GM21723 (cell line): ENCODE measurements at regions not wholly inside any gene's neighbourhood (a gene's known extent, or its start where the extent isn't known, plus 50 kb on each side); places are given as distances from the start of the nearest gene placed in this dataset.
"Not testable (repeated sequence)": the region's sequence is repeated elsewhere in the genome, so short reads cannot be mapped to it uniquely, and the experiment has no call there.

Experiments used
- ATAC-seq: cut with Tn5 transposase; IDR thresholded peaks from one replicate; pipeline ENCODE4 v1.9.1; 2021; ENCODE audit warnings: mild to moderate bottlenecking, moderate library complexity; ENCODE audit not compliant: unreplicated experiment

DNA sequence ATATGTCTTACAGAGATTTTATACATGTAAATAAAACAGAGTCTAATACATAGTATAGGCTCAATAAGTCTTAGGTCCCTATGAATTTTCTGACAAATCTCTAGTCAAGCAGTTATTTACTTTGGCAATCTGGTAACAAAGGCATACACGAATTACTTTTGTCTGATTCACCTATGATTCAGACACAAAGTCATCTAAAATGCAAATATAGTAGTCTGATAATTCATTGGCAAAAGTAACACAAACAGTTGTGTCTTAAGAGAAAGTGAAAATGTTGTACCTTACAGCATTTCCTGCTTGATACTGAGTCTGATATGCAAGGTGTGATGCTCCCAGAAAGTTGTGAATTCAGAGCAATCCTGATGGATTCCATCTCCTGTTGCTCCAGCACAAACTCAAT is 209.4 kb upstream of the PRSS1 start:
- ATAC-seq, result no peak

GRCh38 chr7:142537760-142538159 is 211.5 kb upstream of the PRSS1 start:
- no peak for ATAC-seq

DNA sequence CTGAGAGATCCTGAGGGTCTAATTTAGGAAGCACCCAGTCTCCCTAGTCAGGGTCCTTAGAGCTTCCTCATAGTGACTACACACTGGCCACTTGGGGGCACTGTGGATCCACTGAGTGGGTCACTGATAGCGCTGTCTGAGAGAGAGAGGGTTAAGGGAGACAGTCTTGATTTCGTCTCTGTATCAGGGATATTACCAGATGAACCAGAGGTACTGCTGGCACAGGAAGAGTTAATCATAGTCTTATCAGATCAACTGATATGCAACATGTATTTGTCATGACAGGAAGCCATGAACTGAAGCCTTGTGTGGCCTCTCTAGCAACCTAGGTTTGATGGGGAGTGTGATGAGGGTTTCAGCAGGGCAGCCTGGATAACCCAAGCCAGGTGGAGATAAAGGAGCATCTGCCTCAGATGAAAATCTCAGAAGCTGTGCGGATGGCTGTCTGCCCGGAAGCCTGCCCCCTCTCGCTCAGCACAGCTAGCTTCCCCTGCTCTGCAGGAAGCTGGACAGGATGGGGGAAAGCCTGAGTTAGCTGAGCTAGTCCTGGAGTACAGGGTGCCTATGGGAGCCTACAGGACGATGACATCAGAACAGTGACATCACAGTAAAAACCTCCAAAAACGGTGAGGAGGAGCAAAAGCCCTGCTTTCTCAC is 214.0 kb upstream of the PRSS1 start:
- ATAC-seq, result peak; percentile 96

DNA sequence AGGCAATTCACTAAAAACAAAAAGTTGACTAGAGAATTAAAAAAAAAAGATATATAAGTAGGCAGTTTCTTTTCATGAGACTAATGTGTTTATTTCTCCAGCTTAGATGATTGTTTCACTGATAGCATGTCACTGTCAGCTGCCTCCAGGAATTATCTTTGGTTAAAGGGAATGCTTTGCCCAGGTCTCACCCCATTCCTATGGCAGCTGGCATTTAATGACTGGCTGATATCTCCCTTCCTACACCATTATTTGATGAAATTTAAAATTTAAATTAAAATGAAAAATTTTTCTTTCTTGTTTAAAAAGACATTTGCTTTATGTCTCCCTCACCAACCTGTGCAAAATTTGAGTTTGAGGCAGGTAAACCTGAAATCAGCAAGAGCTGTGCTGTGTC is 214.5 kb upstream of the PRSS1 start:
- ATAC-seq, result no peak

- ATAC-seq, result no peak
These were observed 215.4 kb upstream of the PRSS1 start for GRCh38 chr7:142533920-142534319.

- ATAC-seq, result no peak
These were observed 219.7 kb upstream of the PRSS1 start for GRCh38 chr7:142529591-142529990.

GRCh38 chr7:142528608-142529408 is 220.5 kb upstream of the PRSS1 start:
- no peak for ATAC-seq

DNA sequence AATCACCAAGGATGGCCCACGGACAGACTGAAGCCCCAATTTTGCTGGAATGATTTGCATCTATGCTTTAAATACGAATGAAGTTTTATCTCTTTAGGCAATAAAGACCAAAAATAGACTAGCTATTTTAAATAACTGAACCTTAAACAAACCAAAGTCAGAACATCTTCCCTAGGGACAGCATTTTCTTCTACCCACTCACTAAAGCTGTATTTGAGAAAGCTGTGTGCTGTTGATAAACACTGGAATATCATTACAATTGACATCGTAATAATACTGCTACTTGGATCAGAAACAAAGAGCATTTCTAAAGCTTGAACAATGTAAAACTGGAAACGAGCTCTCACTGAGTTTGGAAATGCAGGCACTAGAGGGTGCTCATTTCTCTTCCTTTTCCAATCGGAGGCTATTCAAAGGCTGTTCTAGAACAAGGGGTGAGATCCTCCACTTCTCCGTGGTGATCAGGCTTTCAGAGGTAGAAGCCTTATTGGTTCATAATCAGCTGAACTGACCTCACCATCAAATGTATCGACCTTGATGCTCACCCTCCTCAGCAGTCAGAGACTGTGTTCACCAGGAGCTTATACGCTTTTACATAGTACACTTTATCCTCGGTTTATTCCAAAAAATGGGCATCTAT is 225.3 kb upstream of the PRSS1 start:
- ATAC-seq, result no peak

DNA sequence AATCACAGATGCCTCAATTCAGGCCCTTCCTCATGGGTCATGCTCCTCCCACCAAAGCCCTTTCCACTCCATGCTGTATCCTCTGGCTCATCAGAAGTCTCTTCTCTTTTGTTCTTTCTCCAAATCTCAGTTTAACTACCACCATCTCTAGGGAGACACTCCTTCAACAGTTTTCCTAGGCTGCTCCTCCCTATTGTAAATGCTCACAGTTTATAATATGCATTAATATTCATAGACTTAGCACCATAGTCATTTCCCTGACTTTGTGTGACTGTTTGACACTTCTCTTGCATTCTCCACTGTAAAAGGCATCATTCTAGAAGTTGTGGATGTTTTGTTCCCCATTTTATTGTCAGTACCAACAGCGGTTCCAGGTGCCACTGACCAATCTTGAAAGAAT is 226.5 kb upstream of the PRSS1 start:
- ATAC-seq, result no peak

- ATAC-seq, result not testable (repeated sequence)
These were observed 228.4 kb upstream of the PRSS1 start for GRCh38 chr7:142520885-142521284.

- not testable (repeated sequence) for ATAC-seq
These were observed 228.8 kb upstream of the PRSS1 start for GRCh38 chr7:142520455-142520854.

DNA sequence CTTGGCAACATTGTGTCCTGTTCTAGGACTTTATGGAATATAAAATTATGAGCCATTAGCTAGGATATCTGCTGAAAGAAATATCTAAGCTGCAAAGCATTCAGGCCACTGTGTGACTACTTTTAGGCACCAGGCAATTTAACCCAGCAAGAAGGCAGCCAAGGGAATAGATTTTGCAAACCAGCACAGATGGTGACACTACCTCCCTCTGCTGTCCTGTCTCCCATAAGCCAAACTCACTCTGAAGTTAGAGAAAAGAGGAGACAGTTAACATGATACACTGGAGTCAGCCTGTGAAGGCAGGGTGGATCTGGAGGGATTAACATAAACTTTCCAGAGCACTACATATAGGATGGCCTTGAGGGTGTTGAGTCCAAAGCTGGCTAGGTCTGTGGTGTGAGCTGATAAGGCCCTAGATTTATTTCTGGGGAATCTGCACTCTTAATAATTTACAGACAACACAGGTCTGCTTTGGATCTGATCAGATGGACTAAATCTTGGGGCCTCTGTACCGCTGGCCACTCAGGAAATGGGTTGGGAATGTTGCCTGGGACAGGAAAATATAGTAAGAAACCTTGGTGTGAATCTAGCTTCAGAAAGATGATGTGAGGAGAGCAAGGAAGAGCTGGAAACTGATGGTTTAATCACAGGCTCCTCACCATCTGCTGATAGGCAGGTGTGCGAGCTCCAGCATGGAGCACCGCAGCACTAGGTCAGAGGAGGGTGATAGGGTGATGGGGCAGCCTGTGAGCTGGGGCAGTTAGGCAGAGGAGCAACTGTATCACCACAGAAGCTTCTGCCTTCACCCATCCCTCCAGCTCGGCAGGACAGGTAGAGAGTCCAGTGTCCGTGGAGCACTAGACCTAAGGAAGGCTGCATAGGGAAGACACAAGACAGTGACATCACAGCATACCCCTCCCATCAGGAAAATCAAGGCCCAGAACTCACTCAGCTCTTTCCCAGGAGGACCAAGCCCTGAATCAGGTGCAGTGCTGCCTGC is 229.9 kb upstream of the PRSS1 start:
- ATAC-seq, result no peak

- peak; percentile 93 for ATAC-seq
These were observed 233.2 kb upstream of the PRSS1 start for GRCh38 chr7:142516038-142516501.

GRCh38 chr7:142514716-142515115 is 234.6 kb upstream of the PRSS1 start:
- ATAC-seq, result not testable (repeated sequence)

DNA sequence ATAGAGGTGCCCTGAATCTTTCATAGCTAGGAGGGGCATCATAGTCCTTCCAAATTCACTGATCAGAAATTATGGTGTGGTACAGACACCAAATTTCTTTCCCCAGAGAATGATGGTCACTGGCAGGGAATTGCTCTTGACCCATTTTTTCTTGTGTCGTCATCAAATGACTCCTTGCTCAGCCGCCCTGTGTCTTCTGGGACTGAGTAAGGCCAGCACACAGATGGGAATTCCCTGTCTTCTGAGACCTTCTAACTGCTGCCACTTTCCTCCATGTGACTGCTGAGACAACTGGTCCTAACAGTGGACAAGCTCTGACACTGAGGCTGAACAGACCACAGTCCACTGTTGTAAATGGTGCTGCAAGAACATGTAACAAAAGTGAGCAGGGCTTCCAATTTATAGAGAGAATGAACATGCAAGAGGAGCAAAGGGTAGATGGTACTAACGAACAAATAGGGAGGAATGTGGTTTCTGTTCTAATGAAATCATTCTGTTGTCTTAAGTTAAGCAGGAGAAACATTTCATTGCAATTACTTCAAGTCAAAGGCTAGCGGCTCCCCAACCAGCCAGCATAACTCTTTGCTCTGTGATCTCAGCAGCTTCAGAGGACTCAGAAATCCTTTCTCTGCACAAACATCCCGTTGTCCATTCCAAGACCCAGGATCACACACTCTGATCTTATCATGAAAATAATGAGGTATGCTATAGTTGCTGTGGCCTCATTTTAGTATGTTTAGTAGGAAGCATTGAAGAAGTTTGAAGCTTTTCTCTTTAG is 235.9 kb upstream of the PRSS1 start:
- ATAC-seq, result no peak

DNA sequence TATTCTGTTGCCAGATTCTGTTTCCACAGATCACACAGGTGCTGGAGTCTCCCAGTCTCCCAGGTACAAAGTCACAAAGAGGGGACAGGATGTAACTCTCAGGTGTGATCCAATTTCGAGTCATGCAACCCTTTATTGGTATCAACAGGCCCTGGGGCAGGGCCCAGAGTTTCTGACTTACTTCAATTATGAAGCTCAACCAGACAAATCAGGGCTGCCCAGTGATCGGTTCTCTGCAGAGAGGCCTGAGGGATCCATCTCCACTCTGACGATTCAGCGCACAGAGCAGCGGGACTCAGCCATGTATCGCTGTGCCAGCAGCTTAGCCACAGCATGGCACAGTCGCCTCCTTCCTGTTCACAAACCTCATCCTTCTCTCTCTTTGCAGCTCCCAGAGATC is 237.5 kb upstream of the PRSS1 start:
- no peak for ATAC-seq

- ATAC-seq, result no peak
These were observed 237.9 kb upstream of the PRSS1 start for GRCh38 chr7:142511374-142511773.

DNA sequence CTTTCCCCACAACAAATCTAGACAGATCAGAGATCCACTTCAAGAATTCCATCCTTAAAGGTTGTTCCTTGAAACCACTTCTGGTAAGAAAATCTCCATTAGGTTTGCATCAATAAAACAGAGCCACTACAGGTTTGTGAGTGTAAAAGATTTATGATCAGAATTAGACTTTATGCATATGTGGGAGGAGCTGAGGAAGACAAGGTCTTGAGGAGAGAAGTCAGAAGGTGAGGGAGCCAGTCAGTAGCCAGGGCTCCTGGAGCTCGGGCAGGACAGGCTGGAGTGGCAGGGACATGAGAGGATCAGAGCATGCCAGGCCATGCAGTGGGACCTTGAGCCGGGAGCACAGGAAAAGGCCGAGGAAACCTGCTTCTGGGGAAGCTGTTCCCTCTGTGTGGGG is 240.0 kb upstream of the PRSS1 start:
- not testable (repeated sequence) for ATAC-seq

- ATAC-seq, result no peak
These were observed 241.0 kb upstream of the PRSS1 start for GRCh38 chr7:142508251-142508650.

DNA sequence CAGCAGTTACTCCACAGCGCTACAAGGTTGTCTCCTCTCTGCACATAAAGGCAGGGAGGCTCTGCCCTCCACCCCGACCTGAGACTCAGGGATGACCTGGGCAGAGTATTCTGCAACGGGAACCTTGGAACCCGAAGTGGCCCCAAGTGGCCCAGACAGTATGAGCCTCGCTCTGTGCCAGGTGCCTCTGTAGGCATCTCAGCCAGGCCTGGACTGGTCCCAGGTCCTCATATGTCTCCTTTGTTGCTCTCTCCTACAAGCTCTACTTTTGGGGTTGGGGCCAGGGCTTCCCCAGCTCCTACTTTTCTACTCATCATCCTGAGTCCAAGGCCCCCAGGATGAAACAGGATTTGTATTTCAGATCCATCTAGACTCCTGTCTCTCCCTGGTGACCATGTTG is 241.5 kb upstream of the PRSS1 start:
- no peak for ATAC-seq
